Nephron (organoid): ENCODE measurements at regions not wholly inside any gene's neighbourhood (a gene's known extent, or its start where the extent isn't known, plus 50 kb on each side); places are given as distances from the start of the nearest gene placed in this dataset.

ENCODE experiments used
- H3K27ac Mint-ChIP-seq, 3 experiments: 2 replicates each; pipeline ENCODE4 v1.8.0; 2020; ENCODE audit warnings: mixed read lengths in 3 of 3, mild to moderate bottlenecking in 2 of 3, moderate library complexity in 1 of 3
- H3K27me3 Mint-ChIP-seq: 2 replicates; pipeline ENCODE4 v1.8.0; 2021; ENCODE audit warnings: low read depth, mild to moderate bottlenecking, moderate library complexity, mixed read lengths
- H3K36me3 Mint-ChIP-seq: 2 replicates; pipeline ENCODE4 v1.8.0; 2020; ENCODE audit warnings: low read depth, mixed read lengths
- H3K4me1 Mint-ChIP-seq: 2 replicates; pipeline ENCODE4 v1.8.0; 2020; ENCODE audit warnings: mixed read lengths
- H3K4me3 Mint-ChIP-seq, 3 experiments: 2 replicates each; pipeline ENCODE4 v1.8.0; 2020; ENCODE audit warnings: mild to moderate bottlenecking in 3 of 3, mixed read lengths in 3 of 3, moderate library complexity in 2 of 3
- H3K9me3 Mint-ChIP-seq: 2 replicates; pipeline ENCODE4 v1.8.0; 2020; ENCODE audit warnings: mixed read lengths
- TF ChIP-seq, protein P1 (sequence below), 3 experiments: fragments of 200-600 bp; sonication (generic); IDR thresholded peaks; one replicate each; pipeline ENCODE4 v1.5.0; 2021; ENCODE audit warnings: antibody characterized with exemption in 3 of 3; ENCODE audit not compliant: unreplicated experiment in 3 of 3

DNA sequence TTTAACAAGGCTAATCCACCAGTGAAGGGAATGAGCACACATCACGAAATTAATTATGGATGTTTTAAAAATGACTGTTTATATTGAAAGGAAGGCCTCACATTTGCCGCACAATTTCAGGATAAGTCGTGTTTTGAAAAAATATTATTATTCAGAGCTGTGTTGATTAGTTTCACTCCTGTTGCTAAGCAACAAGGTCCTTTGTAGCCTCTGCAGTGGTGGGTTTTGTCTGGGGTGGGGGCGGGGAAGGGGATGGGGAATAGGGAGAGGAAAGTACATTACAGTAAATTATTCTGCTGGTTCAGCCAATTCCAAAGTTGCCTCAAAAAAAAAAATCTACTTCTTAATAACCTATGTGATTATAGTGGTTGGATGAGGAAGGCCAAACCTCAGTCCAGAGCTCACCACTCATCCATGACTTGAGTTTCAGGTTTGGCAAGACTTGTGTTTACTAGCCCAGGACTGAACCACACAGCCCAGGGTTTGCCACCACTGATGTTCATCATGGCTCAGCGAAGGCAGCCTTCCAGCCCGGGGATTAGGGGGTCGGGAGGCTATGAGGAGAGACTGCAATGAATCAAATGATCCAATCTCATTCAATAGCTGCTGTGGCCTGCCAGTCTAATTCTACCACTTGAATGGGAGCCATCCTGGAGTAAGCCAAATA, 162.5 kb upstream of the ATP6AP2 start:
- H3K4me1 Mint-ChIP-seq: no peaks in the 10 kb centered on the region
- H3K36me3 Mint-ChIP-seq: no peaks in the 10 kb centered on the region
- H3K4me3 Mint-ChIP-seq: no peak overlapping the region
- H3K9me3 Mint-ChIP-seq: peaks cover 10% of the 10 kb centered on the region
- H3K27me3 Mint-ChIP-seq: peaks cover 4% of the 10 kb centered on the region
- TF ChIP-seq, protein P1, sequence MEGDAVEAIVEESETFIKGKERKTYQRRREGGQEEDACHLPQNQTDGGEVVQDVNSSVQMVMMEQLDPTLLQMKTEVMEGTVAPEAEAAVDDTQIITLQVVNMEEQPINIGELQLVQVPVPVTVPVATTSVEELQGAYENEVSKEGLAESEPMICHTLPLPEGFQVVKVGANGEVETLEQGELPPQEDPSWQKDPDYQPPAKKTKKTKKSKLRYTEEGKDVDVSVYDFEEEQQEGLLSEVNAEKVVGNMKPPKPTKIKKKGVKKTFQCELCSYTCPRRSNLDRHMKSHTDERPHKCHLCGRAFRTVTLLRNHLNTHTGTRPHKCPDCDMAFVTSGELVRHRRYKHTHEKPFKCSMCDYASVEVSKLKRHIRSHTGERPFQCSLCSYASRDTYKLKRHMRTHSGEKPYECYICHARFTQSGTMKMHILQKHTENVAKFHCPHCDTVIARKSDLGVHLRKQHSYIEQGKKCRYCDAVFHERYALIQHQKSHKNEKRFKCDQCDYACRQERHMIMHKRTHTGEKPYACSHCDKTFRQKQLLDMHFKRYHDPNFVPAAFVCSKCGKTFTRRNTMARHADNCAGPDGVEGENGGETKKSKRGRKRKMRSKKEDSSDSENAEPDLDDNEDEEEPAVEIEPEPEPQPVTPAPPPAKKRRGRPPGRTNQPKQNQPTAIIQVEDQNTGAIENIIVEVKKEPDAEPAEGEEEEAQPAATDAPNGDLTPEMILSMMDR (IDR thresholded peaks at IDR 0.05; ENCODE audit: unreplicated experiment in 3 of 3): no peak
- peak overlapping the region; percentile 16 to 65 (median 37) for H3K27ac Mint-ChIP-seq

DNA sequence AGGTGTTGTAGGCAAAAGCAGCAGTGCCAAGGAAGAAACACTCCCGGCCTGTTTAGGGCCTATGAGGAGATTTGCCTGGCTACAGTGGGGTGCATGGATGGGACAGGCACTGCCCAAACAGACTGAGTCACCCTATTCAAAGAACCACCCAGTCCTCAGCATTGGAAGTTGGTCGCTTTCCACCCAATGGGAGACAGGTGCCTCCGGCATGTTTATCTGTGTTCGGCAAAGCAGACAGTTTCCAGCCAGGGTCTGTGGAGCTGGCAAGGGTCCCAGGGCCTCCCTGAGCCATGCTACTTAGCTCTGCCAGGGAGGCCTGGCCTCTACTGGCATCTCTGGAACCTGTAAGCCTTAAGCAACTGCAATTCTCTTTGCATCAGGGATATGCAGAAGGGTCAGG, 165.1 kb upstream of the ATP6AP2 start:
- Mint-ChIP-seq H3K36me3 (no peaks in the 10 kb centered on the region), H3K9me3 (peaks cover 15% of the 10 kb centered on the region), H3K4me3 (no peak overlapping the region), H3K4me1 (no peaks in the 10 kb centered on the region), H3K27ac (no peak overlapping the region), H3K27me3 (peaks cover 4% of the 10 kb centered on the region)
- TF ChIP-seq, protein P1 (IDR thresholded peaks at IDR 0.05; ENCODE audit: unreplicated experiment in 3 of 3): no peak

DNA sequence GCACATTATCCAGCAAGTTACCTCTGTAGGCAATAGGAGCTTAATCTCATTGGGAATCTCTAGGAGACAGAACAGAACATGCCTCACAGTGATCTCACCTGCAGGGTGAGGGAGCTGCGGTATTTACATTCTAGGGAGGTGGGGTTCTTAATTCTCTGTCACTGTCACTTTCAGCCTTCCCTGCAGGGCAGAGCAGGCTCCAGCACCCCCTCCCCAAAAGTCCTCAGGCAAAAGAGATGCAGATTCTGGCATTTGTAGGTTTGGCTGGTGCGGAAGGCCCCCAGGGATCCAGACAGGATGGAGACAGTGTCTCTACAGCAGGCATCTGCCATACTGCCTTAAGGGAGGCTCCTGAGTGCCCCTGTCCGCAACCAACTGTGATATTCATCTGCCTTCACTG, 166.4 kb upstream of the ATP6AP2 start:
- H3K27me3 Mint-ChIP-seq: peaks cover 4% of the 10 kb centered on the region
- H3K27ac Mint-ChIP-seq: no peak overlapping the region
- H3K4me3 Mint-ChIP-seq: no peak overlapping the region
- TF ChIP-seq, protein P1 (IDR thresholded peaks at IDR 0.05; ENCODE audit: unreplicated experiment in 3 of 3): no peak
- H3K9me3 Mint-ChIP-seq: peaks cover 23% of the 10 kb centered on the region
- H3K4me1 Mint-ChIP-seq: no peaks in the 10 kb centered on the region
- H3K36me3 Mint-ChIP-seq: no peaks in the 10 kb centered on the region

DNA sequence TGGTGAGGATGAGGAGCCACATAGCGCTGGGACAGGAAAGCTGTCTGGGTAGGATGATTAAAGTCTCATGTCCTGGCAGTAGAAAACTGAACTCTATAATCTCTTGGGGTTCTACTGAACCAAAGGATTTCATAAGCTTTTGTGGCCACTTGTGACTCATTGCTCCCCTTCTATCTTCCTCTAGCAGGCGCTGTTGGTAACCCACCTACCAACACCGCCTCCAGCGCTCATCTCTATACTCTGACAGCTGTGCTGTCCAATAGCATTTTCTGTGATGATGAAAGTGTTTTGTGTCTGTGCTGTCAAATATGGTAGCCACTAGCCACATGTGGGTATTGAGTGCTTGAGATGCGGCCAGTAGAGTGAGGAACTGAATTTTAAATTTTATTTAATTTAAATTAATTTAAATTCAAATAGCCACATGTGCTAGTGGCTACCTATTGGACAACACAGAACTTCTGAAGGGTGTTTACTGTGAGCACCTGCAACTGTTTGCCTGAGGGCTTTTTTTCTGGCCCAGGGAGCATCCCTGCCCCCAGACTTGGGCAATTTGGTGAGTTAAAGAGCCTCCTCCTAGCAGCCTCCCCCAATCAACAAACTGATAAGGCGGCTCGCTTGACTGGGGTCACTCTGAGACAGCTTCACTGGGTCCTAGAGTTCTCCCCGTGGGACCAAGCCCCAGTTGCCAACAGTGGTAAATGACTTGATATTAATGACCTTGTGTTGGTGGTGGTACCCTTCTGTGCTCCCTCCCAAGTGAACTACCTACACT, 169.2 kb upstream of the ATP6AP2 start:
- no peaks in the 10 kb centered on the region for H3K4me1 Mint-ChIP-seq
- H3K27ac Mint-ChIP-seq: no peak overlapping the region
- TF ChIP-seq, protein P1 (IDR thresholded peaks at IDR 0.05; ENCODE audit: unreplicated experiment in 3 of 3): no peak
- peaks cover 4% of the 10 kb centered on the region for H3K27me3 Mint-ChIP-seq
- H3K9me3 Mint-ChIP-seq: peaks cover 32% of the 10 kb centered on the region
- H3K4me3 Mint-ChIP-seq: no peak overlapping the region
- no peaks in the 10 kb centered on the region for H3K36me3 Mint-ChIP-seq

DNA sequence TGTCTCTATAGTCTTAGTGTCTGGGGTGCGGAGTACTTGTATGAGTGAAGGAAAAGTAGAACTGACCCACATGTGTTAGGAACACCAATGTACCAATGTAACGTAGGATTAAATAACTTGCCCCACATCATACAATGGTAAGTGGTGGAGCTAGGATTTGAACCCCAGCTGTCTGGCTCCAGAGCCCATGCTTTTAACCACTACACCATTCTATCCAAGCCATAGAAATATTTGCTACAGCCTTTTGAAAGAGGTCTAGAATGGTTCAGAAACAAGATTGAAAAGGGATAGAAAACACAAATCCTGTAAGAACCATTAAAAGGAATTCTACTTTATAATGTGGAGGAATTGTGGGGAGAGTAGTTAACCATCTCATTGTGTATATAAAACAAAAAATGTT, 169.9 kb upstream of the ATP6AP2 start:
- Mint-ChIP-seq H3K36me3 (no peaks in the 10 kb centered on the region), H3K4me1 (no peaks in the 10 kb centered on the region), H3K9me3 (peaks cover 32% of the 10 kb centered on the region), H3K27me3 (peaks cover 4% of the 10 kb centered on the region), H3K27ac (no peak overlapping the region), H3K4me3 (no peak overlapping the region)
- TF ChIP-seq, protein P1 (IDR thresholded peaks at IDR 0.05; ENCODE audit: unreplicated experiment in 3 of 3): no peak
